Brain microvascular endothelial cell (primary cell): ENCODE measurements at regions not wholly inside any gene's neighbourhood (a gene's known extent, or its start where the extent isn't known, plus 50 kb on each side); places are given as distances from the start of the nearest gene placed in this dataset.

Experiments used
- DNase-seq: peaks from one replicate; pipeline ENCODE4 v3.0.0-alpha.2; 2020
- H3K27ac ChIP-seq: fragments of 250-450 bp; sonication (Bioruptor Pico); 2 replicates; pipeline ENCODE4 v1.5.1; 2020; ENCODE audit warnings: mild to moderate bottlenecking, moderate library complexity
- H3K27me3 ChIP-seq: fragments of 250-450 bp; sonication (Bioruptor Pico); replicated peaks from 2 replicates; pipeline ENCODE4 v1.5.1; 2020; ENCODE audit warnings: mild to moderate bottlenecking
- H3K36me3 ChIP-seq: fragments of 250-450 bp; sonication (Bioruptor Pico); replicated peaks from 2 replicates; pipeline ENCODE4 v1.5.1; 2020; ENCODE audit warnings: mild to moderate bottlenecking
- H3K4me3 ChIP-seq: 2 replicates; pipeline ENCODE4 v1.5.1; 2011; ENCODE audit warnings: low read depth, mild to moderate bottlenecking, control low read depth, low read length, moderate library complexity
- in situ Hi-C: cut with HindIII; loops from 2 replicates; pipeline ENCODE4 v1.10.0; 2017; ENCODE audit warnings: low sequenced_read_pairs, low pct_ligation_motif_present
- TF ChIP-seq, protein P1 (sequence below): IDR thresholded peaks from 2 replicates; pipeline ENCODE4 v1.5.1; 2011; ENCODE audit warnings: low read depth, mild to moderate bottlenecking, moderate library complexity, low read length, control low read depth, inconsistent platforms; ENCODE audit errors: missing control alignments

- TF ChIP-seq, protein P1, sequence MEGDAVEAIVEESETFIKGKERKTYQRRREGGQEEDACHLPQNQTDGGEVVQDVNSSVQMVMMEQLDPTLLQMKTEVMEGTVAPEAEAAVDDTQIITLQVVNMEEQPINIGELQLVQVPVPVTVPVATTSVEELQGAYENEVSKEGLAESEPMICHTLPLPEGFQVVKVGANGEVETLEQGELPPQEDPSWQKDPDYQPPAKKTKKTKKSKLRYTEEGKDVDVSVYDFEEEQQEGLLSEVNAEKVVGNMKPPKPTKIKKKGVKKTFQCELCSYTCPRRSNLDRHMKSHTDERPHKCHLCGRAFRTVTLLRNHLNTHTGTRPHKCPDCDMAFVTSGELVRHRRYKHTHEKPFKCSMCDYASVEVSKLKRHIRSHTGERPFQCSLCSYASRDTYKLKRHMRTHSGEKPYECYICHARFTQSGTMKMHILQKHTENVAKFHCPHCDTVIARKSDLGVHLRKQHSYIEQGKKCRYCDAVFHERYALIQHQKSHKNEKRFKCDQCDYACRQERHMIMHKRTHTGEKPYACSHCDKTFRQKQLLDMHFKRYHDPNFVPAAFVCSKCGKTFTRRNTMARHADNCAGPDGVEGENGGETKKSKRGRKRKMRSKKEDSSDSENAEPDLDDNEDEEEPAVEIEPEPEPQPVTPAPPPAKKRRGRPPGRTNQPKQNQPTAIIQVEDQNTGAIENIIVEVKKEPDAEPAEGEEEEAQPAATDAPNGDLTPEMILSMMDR, result no peak
- DNase-seq, result no peak
- H3K4me3 ChIP-seq, result no peak overlapping the region
- H3K27me3 ChIP-seq, result no peaks in the 10 kb centered on the region
- H3K27ac ChIP-seq, result no peak overlapping the region
- in situ Hi-C loops, result no loop called here
- no peaks in the 10 kb centered on the region for H3K36me3 ChIP-seq
Observed at GRCh38 chr4:178471994-178472393, 1029.8 kb upstream of the AGA start.

DNA sequence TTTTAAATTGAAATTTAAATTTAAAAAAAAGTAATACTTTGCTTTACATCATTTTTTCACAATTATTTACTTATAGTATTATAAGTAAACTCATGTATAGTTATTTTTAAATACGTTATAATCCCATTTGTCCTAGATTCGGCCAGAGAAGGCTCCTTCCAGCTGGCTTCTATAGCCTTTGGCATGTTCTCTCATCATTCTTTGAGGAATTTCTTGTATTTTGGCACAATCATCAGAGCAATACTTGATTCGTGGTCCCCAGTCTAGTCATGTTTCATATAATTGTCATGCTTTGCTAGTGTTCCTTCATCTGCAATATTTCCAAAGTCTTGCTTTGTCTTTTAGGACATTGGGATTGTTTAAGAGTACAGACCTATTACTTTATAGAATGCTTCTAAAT, 1037.9 kb upstream of the AGA start:
- no peak for DNase-seq
- Histone ChIP-seq H3K27me3 (no peaks in the 10 kb centered on the region), H3K36me3 (no peaks in the 10 kb centered on the region), H3K27ac (no peak overlapping the region), H3K4me3 (no peak overlapping the region)
- in situ Hi-C loops, result no loop called here
- TF ChIP-seq, protein P1, result no peak

DNA sequence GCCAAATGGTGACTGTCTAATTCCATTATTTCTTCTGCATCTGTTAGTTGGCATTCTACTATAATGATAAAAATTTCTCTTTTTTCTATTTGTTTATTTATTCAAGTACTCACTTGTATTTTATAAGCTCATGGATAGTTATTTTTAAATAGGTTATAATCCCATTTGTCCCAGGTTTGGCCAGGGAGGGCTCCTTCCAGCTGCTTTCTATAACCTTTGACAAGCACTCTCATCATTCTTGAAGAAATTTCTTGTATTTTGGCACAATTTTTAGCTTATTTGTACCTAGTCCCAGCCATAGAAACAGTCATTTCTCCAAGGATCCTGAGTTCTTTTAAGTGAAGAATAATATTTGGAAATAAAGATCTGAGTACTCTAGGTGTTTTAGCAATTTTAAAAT, 1038.6 kb upstream of the AGA start:
- in situ Hi-C loops, result no loop called here
- Histone ChIP-seq H3K27ac (no peak overlapping the region), H3K4me3 (no peak overlapping the region), H3K36me3 (no peaks in the 10 kb centered on the region), H3K27me3 (no peaks in the 10 kb centered on the region)
- no peak for DNase-seq
- TF ChIP-seq, protein P1, result no peak

GRCh38 chr4:178481564-178481963, 1039.3 kb upstream of the AGA start:
- DNase-seq, result no peak
- no peaks in the 10 kb centered on the region for H3K36me3 ChIP-seq
- no peaks in the 10 kb centered on the region for H3K27me3 ChIP-seq
- H3K27ac ChIP-seq, result no peak overlapping the region
- H3K4me3 ChIP-seq, result no peak overlapping the region
- TF ChIP-seq, protein P1, result no peak
- in situ Hi-C loops, result no loop called here

GRCh38 chr4:178523038-178523437, 1080.8 kb upstream of the AGA start:
- Histone ChIP-seq H3K4me3 (no peak overlapping the region), H3K27me3 (no peaks in the 10 kb centered on the region), H3K27ac (no peak overlapping the region), H3K36me3 (no peaks in the 10 kb centered on the region)
- TF ChIP-seq, protein P1, result no peak
- in situ Hi-C loops, result no loop called here
- no peak for DNase-seq

- no peak overlapping the region for H3K27ac ChIP-seq
- H3K4me3 ChIP-seq, result no peak overlapping the region
- TF ChIP-seq, protein P1, result no peak
- DNase-seq, result no peak
- H3K36me3 ChIP-seq, result no peaks in the 10 kb centered on the region
- no peaks in the 10 kb centered on the region for H3K27me3 ChIP-seq
- in situ Hi-C loops, result no loop called here
Observed at GRCh38 chr4:178535939-178536579, 1093.8 kb upstream of the AGA start.
